Small intestine (tissue), 7 donors: ENCODE measurements at regions not wholly inside any gene's neighbourhood (a gene's known extent, or its start where the extent isn't known, plus 50 kb on each side); places are given as distances from the start of the nearest gene placed in this dataset.
"Not testable (repeated sequence)": the region's sequence is repeated elsewhere in the genome, so short reads cannot be mapped to it uniquely, and the experiment has no call there.

Source experiments
- DNase-seq, 2 donors: peaks; one replicate each; pipeline versions ENCODE4 v3.0.0 to v3.0.0-alpha.2; 2013
- FAIRE-seq: peaks from 2 replicates; lab custom pipeline; 2012; peaks lifted over from hg19 to GRCh38; lab: Jason Lieb, UNC
- H3K27ac ChIP-seq, 3 donors: one replicate each; pipeline ENCODE4 v1.5.1; 2013; ENCODE audit warnings: low read length in 2 of 3, mild to moderate bottlenecking in 2 of 3, control low read depth in 1 of 3, inconsistent platforms in 1 of 3, low read depth in 1 of 3, moderate library complexity in 1 of 3
- H3K27me3 ChIP-seq, 3 donors: one replicate each; pipeline ENCODE4 v1.6.1; 2013; ENCODE audit warnings: low read length in 3 of 3, inconsistent platforms in 1 of 3; ENCODE audit not compliant: control insufficient read depth in 3 of 3, insufficient read depth in 3 of 3
- H3K36me3 ChIP-seq, 3 donors: one replicate each; pipeline ENCODE4 v1.6.1; 2013; ENCODE audit warnings: low read length in 3 of 3, inconsistent platforms in 1 of 3, low read depth in 1 of 3, mild to moderate bottlenecking in 1 of 3, moderate library complexity in 1 of 3; ENCODE audit not compliant: control insufficient read depth in 3 of 3, insufficient read depth in 2 of 3
- H3K4me1 ChIP-seq, 3 donors: one replicate each; pipeline ENCODE4 v1.6.1; 2013; ENCODE audit warnings: low read length in 2 of 3, inconsistent platforms in 1 of 3, low read depth in 1 of 3, mild to moderate bottlenecking in 1 of 3, moderate library complexity in 1 of 3; ENCODE audit not compliant: control insufficient read depth in 3 of 3, insufficient read depth in 2 of 3
- H3K4me3 ChIP-seq, 3 donors: one replicate each; pipeline ENCODE4 v1.5.1; 2013; ENCODE audit warnings: low read length in 3 of 3, control low read depth in 1 of 3, inconsistent platforms in 1 of 3, low read depth in 1 of 3, mild to moderate bottlenecking in 1 of 3, moderate library complexity in 1 of 3
- H3K9me3 ChIP-seq, 2 donors: one replicate each; pipeline ENCODE4 v1.6.1; 2013; ENCODE audit warnings: low read depth in 1 of 2, low read length in 1 of 2; ENCODE audit not compliant: control insufficient read depth in 2 of 2, insufficient read depth in 1 of 2
- WGBS, 3 donors: extraction: QIAGEN DNeasy Blood & Tissue Kit; methylation state at CpG; one replicate each; pipeline ENCODE4 v1.1.7; 2013; 5-methylcytosine and 5-hydroxymethylcytosine counted together
- donor health status: healthy with polysubstance abuse.
- donor health status: control.
- donor health status: control.
- donor health status: Bipolar disorder and iron deficiency.
- donor health status: healthy.

DNA sequence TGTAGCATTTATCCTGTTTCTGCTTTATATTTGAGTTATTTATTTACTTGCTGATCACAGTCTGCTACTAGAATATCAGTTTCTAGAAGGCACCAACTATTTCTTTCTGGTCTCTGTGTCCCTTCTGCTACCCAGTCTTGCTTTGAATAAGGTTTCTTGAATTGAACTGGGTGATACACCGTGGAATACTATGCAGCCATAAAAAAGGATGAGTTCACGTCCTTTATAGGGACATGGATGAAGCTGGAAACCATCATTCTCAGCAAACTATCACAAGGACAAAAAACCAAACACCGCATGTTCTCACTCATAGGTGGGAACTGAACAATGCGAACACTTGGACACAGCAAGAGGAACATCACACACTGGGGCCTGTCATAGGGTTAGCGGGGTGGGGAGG, 109.6 kb upstream of the PLXNA2 start:
- not testable (repeated sequence) for H3K36me3 ChIP-seq, H3K9me3 ChIP-seq, FAIRE-seq, H3K27me3 ChIP-seq, H3K27ac ChIP-seq, DNase-seq, H3K4me3 ChIP-seq
- H3K4me1 ChIP-seq = peaks cover 2 to 25% (median 2%) of the 10 kb centered on the region in 3 donors
- 92 to 96% (median 93%) methylated on average over 5 of the region's 5 CpGs for WGBS, 3 donors

DNA sequence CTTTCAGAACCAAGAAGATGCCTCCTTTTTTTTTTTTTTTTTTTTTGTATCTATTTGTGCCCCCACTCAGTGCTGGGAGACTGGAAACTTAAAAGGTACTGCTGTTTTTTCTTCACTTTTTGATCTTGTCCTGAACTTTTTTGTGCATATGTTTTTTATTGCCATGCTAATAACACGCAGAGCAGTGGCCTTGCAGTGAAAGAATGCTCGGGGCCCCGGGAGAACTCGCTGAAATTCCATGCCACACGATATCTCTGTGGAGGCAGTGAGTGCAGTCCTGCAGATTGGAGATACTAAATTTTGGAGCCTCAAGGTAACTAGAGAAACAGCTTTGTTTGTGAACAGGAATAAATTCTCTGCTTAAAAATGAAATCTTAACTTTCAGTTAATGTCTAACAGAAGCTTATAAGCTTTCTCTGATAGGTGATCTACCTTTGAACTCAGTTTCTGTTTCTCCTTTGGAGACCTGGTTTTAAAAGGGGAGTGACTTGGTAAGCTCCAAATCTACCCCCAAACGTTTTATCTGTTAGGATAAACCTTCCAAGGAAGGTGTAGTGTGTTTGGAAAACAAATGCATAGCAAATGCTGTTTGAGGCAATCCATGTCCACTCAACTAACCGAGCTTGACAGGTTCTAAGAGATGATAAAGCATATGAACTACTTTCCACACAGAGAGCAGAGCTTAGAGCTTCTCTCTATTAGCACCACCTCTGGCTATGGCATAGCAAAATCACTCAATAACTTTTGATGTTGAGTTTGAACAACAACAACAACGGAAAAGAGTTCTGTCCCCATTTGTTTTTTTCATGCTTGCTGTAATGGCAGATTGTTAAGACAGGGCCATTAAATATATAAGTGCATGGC, 113.7 kb upstream of the PLXNA2 start:
- FAIRE-seq (no peak), DNase-seq (peak; percentile 64 to 72)
- H3K9me3 ChIP-seq = no peaks in the 10 kb centered on the region
- H3K4me3 ChIP-seq = no peak overlapping the region
- peak overlapping the region in 2 of 3 donors; percentile 46 to 72 for H3K27ac ChIP-seq
- H3K36me3 ChIP-seq = no peaks in the 10 kb centered on the region
- 9 to 43% (median 20%) methylated on average over 8 of the region's 8 CpGs for WGBS, 3 donors
- no peaks in the 10 kb centered on the region for H3K27me3 ChIP-seq
- peaks cover 2 to 27% (median 2%) of the 10 kb centered on the region in 3 donors for H3K4me1 ChIP-seq

DNA sequence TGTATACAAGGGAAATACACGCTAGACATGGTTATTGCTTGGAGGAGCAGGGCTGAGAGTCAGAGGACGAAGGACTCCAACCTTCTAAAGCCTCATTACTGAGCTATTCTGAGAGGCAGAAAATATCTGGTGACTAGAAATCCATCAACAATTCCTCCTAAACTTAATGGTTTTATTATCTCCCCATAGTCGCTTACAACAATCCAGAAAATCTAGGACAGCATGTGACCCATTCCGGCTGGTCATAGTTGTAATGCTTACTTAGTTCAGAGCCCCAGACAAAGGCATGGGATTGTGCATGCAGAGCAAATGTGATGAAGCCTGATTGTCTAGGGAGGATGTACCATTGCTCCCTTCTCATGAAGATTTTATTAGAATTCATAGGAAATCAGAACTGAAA, 114.5 kb upstream of the PLXNA2 start:
- DNase-seq = peak in 1 of 2 donors; percentile 41
- WGBS, 3 donors = 65 to 74% (median 72%) methylated on average over 4 of the region's 4 CpGs

DNA sequence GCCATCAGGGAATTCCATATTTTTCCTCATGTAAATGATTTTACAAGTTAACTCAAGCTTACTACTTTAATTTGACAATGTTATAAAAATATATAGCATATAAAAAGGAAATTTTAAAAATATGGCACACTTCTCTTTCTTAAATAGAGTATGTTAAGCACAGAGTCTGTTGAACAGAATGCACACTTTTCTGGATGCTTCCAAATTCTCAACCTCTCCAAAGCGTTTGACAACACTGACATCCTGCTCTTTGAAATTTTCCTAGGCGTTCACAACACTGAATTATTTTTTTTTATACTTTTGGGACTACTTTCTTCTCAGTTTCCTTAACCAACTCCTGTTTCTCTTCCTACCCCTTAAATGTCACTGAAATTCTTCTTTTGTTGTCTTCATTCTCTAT, 117.8 kb upstream of the PLXNA2 start:
- H3K4me1 ChIP-seq = peaks cover 2 to 20% (median 2%) of the 10 kb centered on the region in 3 donors
- H3K4me3 ChIP-seq = no peak overlapping the region
- FAIRE-seq = no peak
- no peaks in the 10 kb centered on the region for H3K27me3 ChIP-seq
- DNase-seq = no peak
- no peaks in the 10 kb centered on the region for H3K9me3 ChIP-seq
- no peak overlapping the region for H3K27ac ChIP-seq
- 75 to 86% (median 86%) methylated on average over 2 of the region's 2 CpGs for WGBS, 3 donors
- H3K36me3 ChIP-seq = no peaks in the 10 kb centered on the region

More for the DNA sequence above, 114.5 kb upstream of the PLXNA2 start:
- peaks cover 2 to 27% (median 2%) of the 10 kb centered on the region in 3 donors for H3K4me1 ChIP-seq
- no peaks in the 10 kb centered on the region for H3K9me3 ChIP-seq
- H3K27me3 ChIP-seq = no peaks in the 10 kb centered on the region
- FAIRE-seq = no peak
- H3K27ac ChIP-seq = peak overlapping the region in 1 of 3 donors; percentile 72
- H3K36me3 ChIP-seq = no peaks in the 10 kb centered on the region
- no peak overlapping the region for H3K4me3 ChIP-seq

DNA sequence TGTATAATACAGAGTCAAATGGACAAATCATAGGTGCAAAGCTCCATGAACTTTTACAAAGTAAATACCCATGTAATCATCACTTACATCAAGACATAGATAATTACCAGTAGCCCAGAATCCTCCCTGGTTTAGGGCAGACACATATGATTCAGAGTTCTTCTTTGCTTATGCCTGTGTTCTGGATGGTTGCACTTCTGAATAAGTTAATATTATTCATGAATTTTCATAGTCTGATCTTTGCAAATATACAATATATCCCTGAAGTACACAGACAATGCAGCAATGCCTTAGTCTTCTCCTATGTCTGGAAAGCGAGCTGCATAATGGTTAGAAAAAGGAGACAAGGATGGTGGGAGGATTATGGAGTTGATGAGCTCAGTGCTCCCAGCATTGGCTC, 122.4 kb upstream of the PLXNA2 start:
- DNase-seq = no peak
- Histone ChIP-seq H3K27ac (no peak overlapping the region), H3K4me3 (no peak overlapping the region), H3K9me3 (no peaks in the 10 kb centered on the region), H3K27me3 (no peaks in the 10 kb centered on the region), H3K4me1 (peaks cover 0 to 4% (median 0%) of the 10 kb centered on the region in 3 donors), H3K36me3 (no peaks in the 10 kb centered on the region)
- FAIRE-seq = no peak
- 84 to 88% (median 88%) methylated on average over 1 of the region's 1 CpG for whole genome bisulfite sequencing, 3 donors

DNA sequence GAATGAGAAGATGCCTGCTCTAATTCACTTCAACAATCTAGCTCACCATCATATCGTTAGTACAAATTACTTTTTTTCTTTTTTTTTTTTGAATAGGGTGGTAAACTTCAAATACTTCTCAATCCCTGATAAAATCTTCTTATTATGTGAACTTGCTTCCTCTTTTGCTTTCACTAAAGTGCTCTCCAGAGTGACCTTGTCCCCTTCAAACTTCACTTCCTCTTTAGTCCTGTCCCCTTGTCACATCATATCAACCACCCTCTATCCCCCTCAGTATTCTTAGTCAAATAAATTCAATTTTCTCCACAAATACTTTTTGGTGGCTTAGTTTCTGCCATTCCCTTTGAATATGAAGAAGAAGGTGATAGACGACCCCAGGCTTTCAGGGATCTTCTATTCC, 124.9 kb upstream of the PLXNA2 start:
- peaks cover 0 to 4% (median 0%) of the 10 kb centered on the region in 3 donors for H3K4me1 ChIP-seq
- FAIRE-seq = no peak
- WGBS, 3 donors = 18 to 35% (median 21%) methylated on average over 2 of the region's 2 CpGs

DNA sequence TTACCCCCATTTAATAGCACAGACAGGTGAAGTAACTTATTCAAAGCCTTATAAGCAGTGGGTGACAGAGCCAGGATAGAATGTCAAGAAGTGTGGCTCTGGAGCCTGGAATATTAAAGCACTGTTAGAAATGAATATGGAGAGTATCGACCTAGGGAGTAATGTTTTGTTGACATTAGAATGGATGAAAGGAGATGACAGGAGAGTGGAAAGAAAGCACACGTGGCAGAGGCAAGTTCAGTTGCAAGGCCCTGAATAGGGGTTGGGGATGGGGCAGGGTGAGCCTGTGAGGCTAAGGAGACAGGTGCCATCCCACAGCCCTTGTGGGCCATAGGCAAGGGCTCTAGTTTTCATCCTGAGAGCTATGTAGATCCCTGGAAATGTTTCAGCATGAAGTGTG, 125.5 kb upstream of the PLXNA2 start:
- WGBS, 3 donors = 19 to 40% (median 21%) methylated on average over 2 of the region's 2 CpGs

More for the DNA sequence above, 124.9 kb upstream of the PLXNA2 start:
- Histone ChIP-seq H3K27ac (no peak overlapping the region), H3K36me3 (no peaks in the 10 kb centered on the region), H3K27me3 (no peaks in the 10 kb centered on the region), H3K4me3 (no peak overlapping the region), H3K9me3 (no peaks in the 10 kb centered on the region)
- DNase-seq = no peak

DNA sequence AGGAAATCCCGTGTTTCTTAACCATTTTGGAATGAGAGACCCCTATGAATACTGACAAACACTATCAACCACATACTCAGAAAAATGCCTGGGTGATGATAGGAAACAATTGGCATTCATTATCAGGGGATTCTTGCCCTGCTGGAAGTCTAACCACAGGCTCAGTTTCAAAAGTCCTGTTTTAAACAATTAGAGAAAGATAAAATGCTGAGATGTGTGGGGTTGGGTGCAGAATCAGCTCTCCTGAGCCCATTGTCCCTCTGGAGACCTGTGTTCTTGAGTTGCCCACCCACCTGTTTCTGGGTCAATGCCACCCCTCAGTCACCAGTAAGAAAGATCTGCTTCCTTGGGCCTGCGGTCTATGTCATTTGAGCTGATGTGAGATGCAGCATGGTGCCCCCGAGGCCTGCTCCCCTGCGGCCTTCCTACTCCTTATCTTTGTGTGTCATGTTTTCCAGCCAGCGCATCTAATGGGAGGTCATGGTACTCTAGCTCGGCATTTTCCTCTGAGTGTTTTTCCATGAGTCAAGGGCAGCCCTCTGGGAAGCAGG, 130.3 kb upstream of the PLXNA2 start:
- Histone ChIP-seq H3K36me3 (no peaks in the 10 kb centered on the region), H3K27ac (no peak overlapping the region), H3K27me3 (no peaks in the 10 kb centered on the region), H3K4me3 (no peak overlapping the region), H3K4me1 (no peaks in the 10 kb centered on the region), H3K9me3 (no peaks in the 10 kb centered on the region)
- WGBS, 3 donors = 81 to 87% (median 83%) methylated on average over 6 of the region's 6 CpGs
- no peak for FAIRE-seq
- no peak for DNase-seq

More for the DNA sequence above, 125.5 kb upstream of the PLXNA2 start:
- no peaks in the 10 kb centered on the region for H3K27me3 ChIP-seq
- DNase-seq = no peak
- no peaks in the 10 kb centered on the region for H3K36me3 ChIP-seq
- no peak for FAIRE-seq
- no peak overlapping the region for H3K27ac ChIP-seq
- H3K9me3 ChIP-seq = no peaks in the 10 kb centered on the region
- H3K4me1 ChIP-seq = peaks cover 0 to 4% (median 0%) of the 10 kb centered on the region in 3 donors
- no peak overlapping the region for H3K4me3 ChIP-seq
